GM19099 (cell line): ENCODE measurements at regions not wholly inside any gene's neighbourhood (a gene's known extent, or its start where the extent isn't known, plus 50 kb on each side); places are given as distances from the start of the nearest gene placed in this dataset.

ENCODE experiments used
- POLR2A ChIP-seq: IDR thresholded peaks from 3 replicates; pipeline ENCODE4 v1.6.1; 2011; ENCODE audit warnings: low read depth; ENCODE audit not compliant: insufficient read length; ENCODE audit errors: extremely low read depth

DNA sequence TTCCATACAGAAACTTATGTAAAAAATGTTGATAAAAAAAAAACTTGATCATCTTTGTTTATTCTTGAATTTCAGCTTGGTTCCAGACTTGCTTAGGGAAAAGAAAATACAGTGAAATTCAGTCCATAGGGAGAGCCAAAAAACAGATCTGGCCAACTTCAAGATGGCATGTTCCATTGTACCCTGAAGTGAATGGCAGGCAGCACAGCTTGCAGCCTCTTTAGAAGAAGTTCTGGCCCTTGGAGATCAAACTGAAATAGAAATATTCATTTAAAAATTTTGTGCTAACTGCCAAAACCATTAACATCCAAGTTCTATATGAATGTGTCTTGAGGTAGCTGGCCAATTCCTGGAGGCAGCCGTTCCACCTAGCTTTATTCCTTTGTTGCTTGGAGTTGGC, 448.4 kb downstream of the EPM2A start:
- TF ChIP-seq POLR2A: no peak

DNA sequence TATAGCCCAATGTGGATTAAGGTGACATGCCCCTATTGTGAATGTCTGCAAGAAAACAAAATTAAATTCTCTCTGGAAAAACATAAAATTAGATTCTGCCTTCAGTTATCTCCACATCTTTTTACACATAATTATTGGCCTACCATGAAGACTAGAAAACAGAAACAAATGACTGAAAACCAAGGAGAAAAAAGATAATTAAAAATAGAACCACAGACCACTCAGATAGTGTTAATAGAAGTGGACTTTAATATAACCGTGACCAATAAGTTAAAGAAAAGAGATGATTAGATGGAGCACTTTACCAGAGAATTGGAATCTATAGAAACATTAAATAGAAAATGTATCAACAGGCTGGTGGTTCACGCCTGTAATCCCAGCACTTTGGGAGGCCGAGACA, 445.7 kb downstream of the EPM2A start:
- TF ChIP-seq POLR2A: no peak

DNA sequence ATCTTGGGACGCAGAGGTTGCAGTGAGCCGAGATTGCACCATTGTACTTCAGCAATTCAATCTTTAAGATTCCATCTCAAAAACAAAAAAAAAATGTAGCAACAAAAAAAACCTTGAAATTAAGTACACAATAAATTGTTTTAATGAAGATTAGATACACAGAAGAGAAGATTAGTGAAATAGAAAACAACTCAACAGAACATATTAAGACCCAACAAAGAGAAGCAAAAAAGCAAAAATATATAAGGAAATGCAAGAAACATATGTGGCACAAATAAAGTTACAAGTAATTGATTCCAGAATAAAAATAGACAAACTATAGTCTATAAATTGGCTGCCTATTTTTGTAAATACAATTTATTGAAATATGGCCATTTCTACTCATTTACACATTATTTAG, 445.2 kb downstream of the EPM2A start:
- TF ChIP-seq POLR2A: no peak

DNA sequence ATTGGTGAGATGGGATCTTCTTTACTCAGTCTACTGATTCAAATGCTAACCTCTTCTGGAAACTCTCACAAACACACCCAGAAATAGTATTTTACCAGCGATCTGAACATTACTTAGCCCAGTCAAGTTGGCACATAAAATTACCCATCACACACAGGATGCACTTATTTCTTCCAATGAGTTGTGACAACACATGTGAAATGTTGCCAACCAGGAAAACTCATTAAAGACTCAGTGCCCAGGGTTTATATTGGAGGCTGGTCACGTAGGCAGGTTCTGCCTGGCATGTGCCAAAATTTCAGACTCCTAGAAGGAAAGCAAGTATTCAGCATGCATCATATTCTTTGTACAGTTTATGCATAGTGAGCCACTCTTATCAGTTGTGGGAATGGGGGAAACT, 443.3 kb downstream of the EPM2A start:
- TF ChIP-seq POLR2A: no peak

DNA sequence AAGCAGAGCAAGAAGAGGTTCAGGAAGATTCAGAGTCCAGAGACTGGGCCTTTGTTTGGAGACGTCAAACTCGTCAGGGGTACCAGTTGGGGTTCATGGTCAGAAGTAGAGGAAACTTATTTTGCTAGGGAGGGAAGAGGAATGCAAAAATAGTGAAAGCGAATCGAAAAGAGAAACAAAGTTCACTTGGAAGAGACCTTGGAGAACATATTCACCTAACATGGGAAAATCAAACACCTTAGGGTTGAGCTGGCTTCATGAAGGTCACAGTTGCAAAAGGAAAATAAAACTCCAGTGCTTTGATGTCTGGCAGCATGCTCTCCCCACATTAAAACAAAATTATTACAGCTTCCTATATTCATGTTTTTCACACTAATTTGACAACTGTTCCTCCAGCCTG, 440.4 kb downstream of the EPM2A start:
- no peak for TF ChIP-seq POLR2A

DNA sequence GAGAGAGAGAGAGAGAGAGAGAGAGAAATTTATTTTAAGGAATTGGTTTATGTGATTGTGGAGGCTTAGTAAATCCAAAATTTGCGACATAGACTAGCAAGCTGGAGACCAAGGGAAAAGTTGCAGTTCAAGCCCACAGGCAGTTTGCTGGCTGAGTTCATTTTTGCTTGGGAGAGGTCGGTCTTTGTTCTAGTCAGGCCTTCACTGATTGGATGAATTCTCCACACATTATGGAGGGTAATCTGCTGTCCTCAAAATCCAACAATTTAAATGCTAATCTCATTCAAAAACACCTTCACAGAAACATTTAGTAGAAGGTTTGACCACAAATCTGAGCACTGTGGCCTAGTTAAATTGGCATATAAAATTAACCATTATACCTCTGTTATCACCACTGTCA, 439.6 kb downstream of the EPM2A start:
- TF ChIP-seq POLR2A: no peak

DNA sequence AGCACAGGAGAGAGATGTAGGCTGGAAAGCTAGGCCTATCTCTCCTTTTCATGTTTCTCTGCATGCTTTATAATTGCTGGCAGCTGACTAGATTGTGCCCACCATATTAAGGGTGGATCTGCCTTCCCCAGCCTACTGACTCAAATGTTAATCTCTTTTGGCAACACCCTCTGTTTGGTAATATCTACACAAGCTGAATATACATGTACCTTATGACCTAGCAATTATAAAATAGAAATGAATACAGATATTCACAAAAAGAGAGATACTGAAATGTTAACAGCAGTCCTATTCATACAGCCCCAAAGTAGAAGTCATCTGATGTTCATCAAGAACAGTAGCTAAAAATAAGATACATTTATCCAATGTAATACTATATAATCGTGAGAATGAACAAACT, 429.6 kb downstream of the EPM2A start:
- TF ChIP-seq POLR2A: no peak

DNA sequence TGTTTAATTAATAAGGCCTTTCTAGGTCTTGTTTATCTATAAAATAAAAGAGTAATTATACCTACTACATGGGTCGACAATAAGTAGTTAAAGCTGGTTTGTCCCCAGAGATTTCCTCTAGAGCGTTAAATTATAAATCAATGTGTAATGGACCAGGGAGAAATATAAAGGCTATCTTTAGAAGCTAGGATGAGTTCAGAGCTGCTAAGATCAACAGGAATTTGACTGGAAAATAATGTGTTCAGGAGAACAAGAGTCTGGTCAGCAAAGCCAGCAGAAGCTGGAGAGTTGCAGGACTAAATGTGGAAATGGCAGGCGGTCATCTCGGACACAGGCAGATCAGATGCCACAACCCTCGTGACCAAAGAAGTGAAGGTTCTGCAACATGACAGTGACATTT, 428.8 kb downstream of the EPM2A start:
- no peak for TF ChIP-seq POLR2A

DNA sequence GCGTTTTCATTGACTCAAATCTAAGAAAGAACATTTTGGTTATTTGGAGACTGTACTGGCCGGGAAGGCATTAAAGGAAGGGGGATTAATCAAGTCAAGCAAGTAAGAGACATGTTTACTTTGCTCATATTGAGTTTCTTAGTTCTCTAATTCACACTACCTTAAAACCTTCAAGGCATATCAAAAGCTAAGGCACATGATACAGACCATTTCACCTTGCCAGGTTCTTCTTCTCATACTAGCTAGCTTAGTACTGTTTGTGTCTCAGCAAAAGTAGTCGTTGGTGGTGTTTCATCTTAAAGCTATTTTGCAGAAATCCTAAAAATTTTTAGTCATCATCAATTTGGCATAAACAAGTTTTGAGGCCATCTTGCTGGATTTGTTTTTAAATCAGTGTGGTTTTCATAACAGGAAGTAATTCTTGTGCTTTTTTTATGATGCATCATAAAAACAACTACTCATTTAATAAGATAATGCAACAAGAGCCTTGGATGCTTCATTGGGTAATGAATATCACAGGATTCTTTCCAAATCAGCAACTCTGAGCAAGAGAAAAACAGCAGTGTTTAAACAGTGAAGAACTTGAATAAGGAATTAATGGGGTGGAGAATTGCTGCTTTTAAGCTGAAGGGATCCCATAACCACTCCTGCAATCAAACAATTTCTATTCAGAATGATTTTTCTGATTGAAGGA, 425.3 kb downstream of the EPM2A start:
- TF ChIP-seq POLR2A: no peak

DNA sequence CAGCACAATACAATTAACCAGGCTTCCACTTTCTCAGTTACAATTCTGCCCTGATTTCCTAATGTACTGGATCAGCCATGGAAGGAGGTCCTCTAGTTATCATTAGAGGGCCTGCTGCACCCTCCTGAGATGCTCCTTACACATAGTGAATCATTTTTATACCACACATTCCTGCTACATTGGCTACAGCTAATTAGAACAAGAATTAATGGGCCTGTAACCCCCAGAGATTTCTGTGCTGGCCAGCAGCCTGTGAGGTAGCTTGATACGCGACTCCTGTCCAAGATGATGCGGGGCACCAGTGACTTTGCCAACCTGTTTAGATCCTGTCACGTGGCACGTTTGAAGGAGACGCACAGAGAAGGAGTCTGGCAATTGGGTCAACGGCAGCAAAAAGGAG, 422.8 kb downstream of the EPM2A start:
- TF ChIP-seq POLR2A: no peak

DNA sequence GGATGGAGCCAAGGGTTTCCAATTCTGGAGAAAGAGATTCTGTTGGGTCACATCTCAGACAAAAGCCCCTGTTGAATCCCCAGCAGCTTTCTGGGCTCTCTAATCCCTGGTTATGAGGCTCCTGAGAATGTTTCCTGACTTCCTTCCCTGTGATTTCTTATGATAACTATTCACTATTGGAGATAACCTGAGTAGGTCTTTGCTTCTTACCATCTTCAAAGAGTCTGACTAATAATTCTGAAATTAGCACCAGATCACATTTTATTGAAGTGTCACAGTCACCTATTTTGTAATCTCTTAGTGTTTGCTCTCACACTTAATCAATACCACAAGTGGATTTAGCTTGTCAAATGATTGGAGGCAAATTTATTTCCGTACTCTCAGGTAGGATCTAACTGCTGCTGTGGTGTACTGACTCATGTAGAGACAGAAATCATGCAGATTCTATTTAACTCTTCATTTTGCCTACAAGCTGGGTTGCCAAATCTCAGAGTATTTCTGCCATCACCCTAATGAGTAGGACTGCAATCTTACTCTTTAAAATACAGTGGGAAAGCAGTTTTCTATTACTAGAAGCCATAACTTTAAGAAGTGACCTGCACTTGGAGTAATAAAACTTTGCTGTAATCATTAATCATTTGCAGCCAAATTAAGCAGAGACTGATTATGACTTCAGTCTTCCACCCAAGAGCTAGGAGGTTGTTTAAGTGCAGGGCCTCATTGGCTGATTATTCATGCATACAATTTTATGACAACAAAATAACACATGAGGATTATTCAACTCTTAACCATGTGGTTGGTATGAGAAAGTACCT, 422.1 kb downstream of the EPM2A start:
- TF ChIP-seq POLR2A: no peak

DNA sequence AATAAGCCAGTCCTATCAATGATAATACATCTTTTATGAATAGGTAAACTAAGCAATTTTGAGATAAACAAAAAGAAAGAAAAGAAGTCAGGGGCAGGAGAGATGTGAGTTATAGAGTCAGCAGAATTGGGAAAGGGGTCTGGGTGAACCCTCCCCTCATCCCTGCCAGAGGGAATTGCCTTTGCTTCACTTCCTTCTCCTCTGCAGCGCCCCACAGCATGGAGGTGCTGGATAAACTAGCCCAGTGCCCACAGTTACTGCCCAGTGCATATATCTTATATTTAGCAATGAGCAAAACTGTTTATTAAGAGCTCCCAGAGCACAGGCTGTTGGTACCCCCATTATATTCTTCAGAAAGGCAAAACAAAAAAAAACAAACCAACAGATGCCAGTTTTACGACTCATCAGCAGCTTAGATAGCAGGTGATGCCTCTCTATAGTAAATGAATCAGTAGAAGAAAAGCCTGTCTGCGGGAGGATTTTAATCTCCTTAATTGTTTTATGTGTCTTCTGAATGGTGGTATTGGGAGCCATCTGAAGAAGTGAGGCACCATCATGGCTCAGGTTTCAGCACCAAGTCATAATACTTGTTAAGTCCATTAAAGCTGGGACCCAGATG, 419.2 kb downstream of the EPM2A start:
- TF ChIP-seq POLR2A: no peak

DNA sequence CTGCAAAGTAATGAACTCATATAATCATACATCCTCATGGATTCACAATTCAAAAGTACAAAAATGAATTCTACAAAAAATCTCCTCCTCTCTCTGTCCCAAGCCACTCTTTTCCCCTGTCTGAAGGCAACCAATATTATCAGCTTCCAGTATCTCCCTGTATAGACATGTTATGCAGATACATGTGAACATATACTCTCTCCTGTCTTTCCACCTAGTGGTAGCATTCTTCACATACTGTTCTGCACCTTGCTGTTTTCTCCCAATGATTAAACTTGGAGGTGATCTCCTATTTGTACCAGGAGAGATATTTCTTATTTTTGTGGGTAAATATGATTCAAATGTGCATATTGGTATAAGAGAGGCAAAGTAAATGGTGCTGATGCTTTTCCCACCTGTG, 416.4 kb downstream of the EPM2A start:
- no peak for TF ChIP-seq POLR2A

DNA sequence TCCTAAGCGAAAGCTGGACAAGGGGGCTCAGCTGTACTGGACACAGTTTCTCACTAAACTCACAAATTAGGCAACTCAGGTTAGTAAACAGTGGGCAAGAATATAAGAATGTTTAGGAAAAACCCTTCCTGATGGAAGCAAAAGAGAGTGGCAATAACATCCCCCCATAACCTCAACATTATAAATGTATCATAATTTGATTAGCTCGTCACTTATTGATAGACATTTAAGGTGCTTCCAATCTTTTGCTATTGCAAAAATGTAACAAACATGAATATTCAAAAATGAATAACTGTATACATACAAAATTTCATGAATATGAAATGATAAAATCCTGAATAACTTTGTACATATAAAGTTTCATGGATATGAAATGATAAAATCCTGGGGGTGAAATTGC, 415.7 kb downstream of the EPM2A start:
- no peak for TF ChIP-seq POLR2A

DNA sequence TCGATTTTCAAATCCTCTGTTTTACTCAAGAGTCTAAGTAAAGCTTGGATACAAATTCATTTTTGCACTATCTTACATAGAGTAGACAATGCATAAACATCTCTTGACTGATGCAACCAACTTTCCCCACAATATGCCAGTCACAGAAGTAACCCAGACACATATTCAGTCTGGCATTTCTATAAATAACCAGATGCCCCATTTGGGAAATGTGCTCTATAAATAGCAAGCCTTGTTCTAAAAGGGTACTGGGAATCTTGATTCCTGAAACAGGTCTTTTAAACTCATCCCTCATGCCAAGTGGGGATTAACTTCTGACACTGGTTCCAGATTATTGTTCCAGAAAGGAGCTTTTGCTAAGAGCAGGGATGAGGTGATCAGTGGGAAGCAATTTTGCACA, 411.7 kb downstream of the EPM2A start:
- no peak for TF ChIP-seq POLR2A

DNA sequence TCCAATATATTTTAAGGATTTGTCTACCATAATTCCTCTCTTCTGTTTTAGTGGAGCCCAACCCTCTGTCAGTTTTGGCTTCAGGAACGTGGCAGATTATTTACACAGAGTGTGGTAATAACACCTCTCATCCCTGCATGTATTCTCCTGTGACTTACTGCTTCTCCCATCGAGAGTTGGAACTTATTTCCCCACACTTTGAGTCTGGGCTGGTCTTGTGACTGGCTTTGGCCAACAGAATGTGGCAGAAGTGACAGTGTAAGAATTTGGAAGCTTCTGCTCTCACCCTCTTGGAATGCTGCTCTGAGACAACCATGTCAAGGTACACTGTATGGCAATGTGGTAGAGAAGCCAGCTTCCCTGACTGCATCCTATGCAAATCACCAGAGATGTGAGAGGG, 407.7 kb downstream of the EPM2A start:
- TF ChIP-seq POLR2A: no peak

DNA sequence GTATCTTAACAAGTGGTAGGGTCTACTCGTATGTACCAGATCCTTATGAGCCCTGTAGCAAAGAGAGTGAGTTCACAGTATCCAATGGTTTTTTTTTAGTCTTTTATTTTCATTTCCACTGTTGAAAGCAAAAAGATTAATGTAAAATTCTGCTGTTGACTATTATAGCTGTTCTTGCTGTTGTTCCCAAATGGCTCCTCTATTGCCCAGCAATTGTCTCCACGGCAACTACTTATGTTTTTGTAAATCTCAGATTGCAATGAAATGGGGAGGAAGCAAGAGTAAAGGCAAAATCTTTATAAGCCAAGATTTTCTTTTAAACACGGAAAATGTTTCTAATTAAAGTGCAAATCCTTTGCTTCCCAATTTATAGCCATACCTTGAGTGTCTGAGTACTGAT, 406.1 kb downstream of the EPM2A start:
- TF ChIP-seq POLR2A: no peak

DNA sequence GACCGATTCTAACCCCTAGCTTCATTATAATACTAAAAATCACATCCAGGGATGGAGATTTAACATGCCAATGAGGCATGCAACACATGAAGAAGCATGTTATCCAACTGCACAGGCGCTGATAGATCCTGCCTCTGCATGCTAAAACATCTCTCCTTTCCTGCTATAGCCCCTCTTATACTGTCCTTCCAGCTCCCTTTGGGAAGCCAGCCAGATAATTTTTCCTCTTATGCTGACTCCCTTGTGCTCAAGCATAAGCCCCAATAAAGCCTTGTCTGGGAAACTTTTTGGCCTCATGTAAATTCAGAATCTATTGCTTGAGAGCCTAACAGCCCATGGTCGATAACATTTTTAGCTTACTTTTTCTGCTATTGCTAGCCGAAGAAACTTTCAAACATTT, 404.3 kb downstream of the EPM2A start:
- TF ChIP-seq POLR2A: no peak
